H1 (cell line): ENCODE measurements at regions not wholly inside any gene's neighbourhood (a gene's known extent, or its start where the extent isn't known, plus 50 kb on each side); places are given as distances from the start of the nearest gene placed in this dataset.

Experiments
- CTCF ChIA-PET: fragments of 300-600 bp; sonication (Branson Sonifier 250); formaldehyde crosslinking; loops from one replicate; lab custom pipeline; 2021; ENCODE audit not compliant: partially characterized antibody; lab: Charles Lee
- POLR2A ChIA-PET: fragments of 300-600 bp; sonication (Branson Sonifier 250); formaldehyde crosslinking; loops from one replicate; lab custom pipeline; 2021; ENCODE audit warnings: inconsistent platforms; ENCODE audit not compliant: partially characterized antibody; lab: Charles Lee
- DNase-seq, 2 experiments: peaks; one replicate each; pipeline versions ENCODE4 v3.0.0 to v3.0.0-alpha.2; 2010 to 2022; ENCODE audit warnings: low spot score in 2 of 2, low read depth in 1 of 2, mixed read lengths in 1 of 2
- FAIRE-seq: peaks from 2 replicates; lab custom pipeline; 2011; peaks lifted over from hg19 to GRCh38; lab: Jason Lieb, UNC
- H2AFZ ChIP-seq: 2 replicates; pipeline ENCODE4 v1.8.1; 2012; ENCODE audit warnings: low read length, inconsistent platforms
- H2AK5ac ChIP-seq: 2 replicates; pipeline ENCODE4 v1.6.1; 2013; ENCODE audit warnings: low read depth, low read length
- H2BK120ac ChIP-seq: replicated peaks from 2 replicates; pipeline ENCODE3; 2013; ENCODE audit warnings: low read depth, low read length, inconsistent platforms
- H2BK12ac ChIP-seq: 2 replicates; pipeline ENCODE4 v1.6.1; 2013; ENCODE audit warnings: low read depth, low read length
- H2BK15ac ChIP-seq: 2 replicates; pipeline ENCODE4 v1.6.1; 2013; ENCODE audit warnings: low read length
- H2BK20ac ChIP-seq: 2 replicates; pipeline ENCODE4 v1.6.1; 2013; ENCODE audit warnings: low read length
- H2BK5ac ChIP-seq: 2 replicates; pipeline ENCODE4 v1.6.1; 2013; ENCODE audit warnings: low read depth, low read length
- H3K14ac ChIP-seq: 2 replicates; pipeline ENCODE4 v1.6.1; 2013; ENCODE audit warnings: inconsistent platforms; ENCODE audit not compliant: insufficient read length
- H3K18ac ChIP-seq: 2 replicates; pipeline ENCODE4 v1.6.1; 2013; ENCODE audit warnings: low read length; ENCODE audit errors: extremely low read depth
- H3K23ac ChIP-seq: 2 replicates; pipeline ENCODE4 v1.6.1; 2013; ENCODE audit warnings: inconsistent platforms; ENCODE audit not compliant: insufficient read length
- H3K23me2 ChIP-seq: 2 replicates; pipeline ENCODE4 v1.6.1; 2013; ENCODE audit warnings: low read depth, low read length
- H3K27ac ChIP-seq: 2 replicates; pipeline ENCODE4 v1.6.1; 2011; ENCODE audit warnings: low read depth, low read length, inconsistent platforms
- H3K27me3 ChIP-seq, 4 experiments: replicated peaks in 1 of 4; 1 replicate in 1 of 4; 2 replicates in 3 of 4; pipeline versions ENCODE4 v1.6.1 to v1.8.1; 2011 to 2013; ENCODE audit warnings: low read length in 3 of 4, mild to moderate bottlenecking in 3 of 4, inconsistent platforms in 2 of 4, mixed read lengths in 2 of 4, moderate library complexity in 1 of 4; ENCODE audit not compliant: control insufficient read depth in 3 of 4, insufficient read depth in 3 of 4; ENCODE audit errors: extremely low read depth in 1 of 4
- H3K36me3 ChIP-seq, 4 experiments: 2 replicates each; pipeline versions ENCODE4 v1.6.1 to v1.8.1; 2011 to 2013; ENCODE audit warnings: mild to moderate bottlenecking in 4 of 4, low read length in 3 of 4, moderate library complexity in 2 of 4, control low read depth in 1 of 4, inconsistent platforms in 1 of 4; ENCODE audit not compliant: insufficient read depth in 4 of 4, control insufficient read depth in 2 of 4
- H3K4ac ChIP-seq: replicated peaks from 2 replicates; pipeline ENCODE3; 2013; ENCODE audit warnings: low read length, low read depth, mixed read lengths, inconsistent platforms; ENCODE audit not compliant: insufficient read length
- H3K4me1 ChIP-seq, 4 experiments: replicated peaks in 1 of 4; 1 replicate in 1 of 4; 2 replicates in 3 of 4; pipeline versions ENCODE4 v1.6.1 to v1.8.1; 2011 to 2013; ENCODE audit warnings: low read length in 3 of 4, inconsistent platforms in 2 of 4, mixed read lengths in 1 of 4; ENCODE audit not compliant: insufficient read depth in 4 of 4, control insufficient read depth in 3 of 4
- H3K4me2 ChIP-seq, 2 experiments: 2 replicates each; pipeline versions ENCODE4 v1.6.1 to v1.8.1; 2011 to 2013; ENCODE audit warnings: low read depth in 2 of 2, low read length in 2 of 2, control low read depth in 1 of 2, inconsistent platforms in 1 of 2, mild to moderate bottlenecking in 1 of 2; ENCODE audit not compliant: insufficient read depth in 1 of 2
- H3K4me3 ChIP-seq, 4 experiments: fragments of 200-600, 300-600 bp in 1 of 4; sonication (generic), shearing (Covaris generic), sonication (Bioruptor Twin) in 1 of 4; 2 replicates each; pipeline versions ENCODE4 v1.5.1 to v1.8.1; 2011 to 2016; ENCODE audit warnings: low read length in 4 of 4, low read depth in 3 of 4, control low read depth in 2 of 4, inconsistent platforms in 2 of 4, mild to moderate bottlenecking in 2 of 4, mixed read lengths in 1 of 4, moderate library complexity in 1 of 4; ENCODE audit not compliant: insufficient read depth in 2 of 4; ENCODE audit errors: extremely low read depth in 1 of 4
- H3K56ac ChIP-seq: replicated peaks from 2 replicates; pipeline ENCODE3; 2013; ENCODE audit warnings: low read depth, mild to moderate bottlenecking, mixed read lengths, low read length, inconsistent platforms; ENCODE audit not compliant: insufficient read length
- H3K79me1 ChIP-seq: 2 replicates; pipeline ENCODE4 v1.6.1; 2013; ENCODE audit warnings: low read depth, low read length, control low read depth
- H3K79me2 ChIP-seq, 2 experiments: 2 replicates each; pipeline versions ENCODE4 v1.6.1 to v1.8.1; 2012 to 2013; ENCODE audit warnings: low read length in 2 of 2, mild to moderate bottlenecking in 2 of 2, inconsistent platforms in 1 of 2; ENCODE audit not compliant: insufficient read depth in 2 of 2, control insufficient read depth in 1 of 2
- H3K9ac ChIP-seq, 4 experiments: replicated peaks in 1 of 4; 1 replicate in 1 of 4; 2 replicates in 3 of 4; pipeline versions ENCODE4 v1.6.1 to v1.8.1; 2011 to 2013; ENCODE audit warnings: low read depth in 3 of 4, low read length in 3 of 4, control low read depth in 2 of 4, mild to moderate bottlenecking in 2 of 4, moderate library complexity in 2 of 4, inconsistent platforms in 1 of 4; ENCODE audit errors: extremely low read depth in 1 of 4
- H3K9me3 ChIP-seq, 2 experiments: 2 replicates each; pipeline versions ENCODE4 v1.6.1 to v1.8.1; 2012 to 2013; ENCODE audit warnings: mild to moderate bottlenecking in 2 of 2, moderate library complexity in 2 of 2, control low read depth in 1 of 2, inconsistent platforms in 1 of 2, low read depth in 1 of 2, low read length in 1 of 2, mixed read lengths in 1 of 2; ENCODE audit not compliant: insufficient read depth in 2 of 2
- H4K20me1 ChIP-seq, 2 experiments: replicated peaks in 1 of 2; 2 replicates each; pipeline versions ENCODE3 to v1.8.1; 2011 to 2013; ENCODE audit warnings: inconsistent platforms in 2 of 2, low read length in 2 of 2, mild to moderate bottlenecking in 1 of 2; ENCODE audit not compliant: insufficient read depth in 2 of 2, control insufficient read depth in 1 of 2
- H4K5ac ChIP-seq: 2 replicates; pipeline ENCODE4 v1.6.1; 2013; ENCODE audit warnings: low read length, low read depth, mixed read lengths, inconsistent platforms; ENCODE audit not compliant: insufficient read length
- H4K8ac ChIP-seq: 2 replicates; pipeline ENCODE4 v1.8.0; 2013; ENCODE audit warnings: mild to moderate bottlenecking, moderate library complexity, low read length, inconsistent platforms; ENCODE audit not compliant: insufficient read depth; ENCODE audit errors: extremely low read depth
- H4K91ac ChIP-seq: replicated peaks from 2 replicates; pipeline ENCODE3; 2013; ENCODE audit warnings: low read length, mixed read lengths, inconsistent platforms; ENCODE audit not compliant: insufficient read length
- JUN ChIP-seq: IDR thresholded peaks from 2 replicates; pipeline ENCODE4 v1.6.1; 2011; ENCODE audit warnings: low read depth, mild to moderate bottlenecking, improper control_type of control experiment, low read length
- MAFK ChIP-seq: IDR thresholded peaks from 2 replicates; pipeline ENCODE4 v1.6.1; 2012; ENCODE audit warnings: low read depth, mild to moderate bottlenecking, improper control_type of control experiment, low read length
- NANOG ChIP-seq: IDR thresholded peaks from 2 replicates; pipeline ENCODE4 v1.6.1; 2011; ENCODE audit warnings: low read length, low read depth, mild to moderate bottlenecking, inconsistent platforms; ENCODE audit not compliant: insufficient read depth, poor library complexity, severe bottlenecking
- PHF8 ChIP-seq: fragments of 200-600 bp; sonication (generic); conservative IDR thresholded peaks from 2 replicates; pipeline ENCODE4 v1.7.1; 2012; ENCODE audit warnings: low read depth, mild to moderate bottlenecking, inconsistent platforms, low read length, moderate library complexity
- POLR2AphosphoS5 ChIP-seq: IDR thresholded peaks from 2 replicates; pipeline ENCODE4 v1.6.1; 2011; ENCODE audit warnings: low read depth, low read length
- SP1 ChIP-seq: IDR thresholded peaks from 2 replicates; pipeline ENCODE4 v1.6.1; 2011; ENCODE audit warnings: low read depth, low read length
- SP2 ChIP-seq: IDR thresholded peaks from 2 replicates; pipeline ENCODE4 v1.6.1; 2012; ENCODE audit warnings: mild to moderate bottlenecking, low read length, inconsistent platforms
- TEAD4 ChIP-seq: IDR thresholded peaks from 2 replicates; pipeline ENCODE4 v1.6.1; 2012; ENCODE audit warnings: low read depth, low read length, inconsistent platforms, mixed read lengths
- WGBS, 2 experiments: shearing (Covaris generic) in 1 of 2; methylation state at CpG; one replicate each; pipeline versions ENCODE4 v1.1.6 to v1.1.7; 2013 to 2015; ENCODE audit warnings: low lambda C conversion rate in 2 of 2, mixed read lengths in 2 of 2, inconsistent platforms in 1 of 2, low coverage in 1 of 2, missing lambda C conversion rate in 1 of 2; ENCODE audit not compliant: insufficient replicate concordance in 2 of 2, insufficient coverage in 1 of 2, insufficient read length in 1 of 2; ENCODE audit errors: extremely low coverage in 1 of 2, missing lambda C conversion rate in 1 of 2; 5-methylcytosine and 5-hydroxymethylcytosine counted together

GRCh38 chr6:16822529-16822928, 61.3 kb upstream of the ATXN1 start:
- Histone ChIP-seq H3K18ac (no peak overlapping the region), H3K36me3 (no peaks in the 10 kb centered on the region), H2BK5ac (no peak overlapping the region), H4K20me1 (no peaks in the 10 kb centered on the region), H3K27me3 (no peaks in the 10 kb centered on the region), H2BK20ac (no peak overlapping the region), H3K56ac (no peak overlapping the region), H2BK15ac (no peak overlapping the region), H3K23me2 (no peaks in the 10 kb centered on the region), H3K4me1 (peaks cover 0 to 5% (median 1%) of the 10 kb centered on the region in 4 experiments; a peak in 2 of 7 replicates), H4K5ac (no peak overlapping the region), H3K9me3 (no peaks in the 10 kb centered on the region), H3K79me1 (no peaks in the 10 kb centered on the region), H3K14ac (no peak overlapping the region), H4K8ac (no peak overlapping the region), H3K4me2 (no peak overlapping the region), H3K23ac (no peak overlapping the region), H3K4me3 (no peak overlapping the region), H3K4ac (no peak overlapping the region), H3K79me2 (no peaks in the 10 kb centered on the region), H3K9ac (no peak overlapping the region), H4K91ac (no peak overlapping the region), H3K27ac (no peak overlapping the region), H2BK12ac (no peak overlapping the region), H2AK5ac (no peak overlapping the region), H2AFZ (no peak overlapping the region), H2BK120ac (no peak overlapping the region)
- TF ChIP-seq POLR2AphosphoS5 (no peak), MAFK (no peak), PHF8 (no peak), SP1 (no peak), TEAD4 (no peak), SP2 (no peak), JUN (no peak), NANOG (no peak)
- CTCF ChIA-PET, result interaction anchor here (0.6 to 2.0 kb wide), 12 partner anchors 8 to 545 kb away, joined by 3 to 6 read pairs (median 3); no protein-coding TSS in a partner anchor
- 94% methylated on average over 2 of the region's 2 CpGs; no CpG with 5 or more reads in 1 of the 2 experiments for WGBS, 2 experiments
- DNase-seq, result no peak
- POLR2A ChIA-PET, result no interaction called here
- no peak for FAIRE-seq
